HL-60 (cell line): ENCODE measurements at regions not wholly inside any gene's neighbourhood (a gene's known extent, or its start where the extent isn't known, plus 50 kb on each side); places are given as distances from the start of the nearest gene placed in this dataset.

Experiments
- CTCF ChIP-seq: IDR thresholded peaks from one replicate; pipeline ENCODE4 v1.5.1; 2011; ENCODE audit warnings: low read length, control low read depth, inconsistent platforms; ENCODE audit not compliant: insufficient read depth
- GABPA ChIP-seq: IDR thresholded peaks from 2 replicates; pipeline ENCODE4 v1.6.1; 2012; ENCODE audit warnings: low read depth
- POLR2AphosphoS5 ChIP-seq: IDR thresholded peaks from 2 replicates; pipeline ENCODE4 v1.6.1; 2012; ENCODE audit warnings: low read depth
- TF ChIP-seq, protein P1 (sequence below): IDR thresholded peaks from 2 replicates; pipeline ENCODE4 v1.6.1; 2012; ENCODE audit warnings: low read depth; ENCODE audit not compliant: insufficient replicate concordance

GRCh38 chr9:75570538-75570937 lies 319.9 kb upstream of the PCSK5 start:
- TF ChIP-seq CTCF (no peak), POLR2AphosphoS5 (no peak), GABPA (no peak)
- TF ChIP-seq, protein P1, sequence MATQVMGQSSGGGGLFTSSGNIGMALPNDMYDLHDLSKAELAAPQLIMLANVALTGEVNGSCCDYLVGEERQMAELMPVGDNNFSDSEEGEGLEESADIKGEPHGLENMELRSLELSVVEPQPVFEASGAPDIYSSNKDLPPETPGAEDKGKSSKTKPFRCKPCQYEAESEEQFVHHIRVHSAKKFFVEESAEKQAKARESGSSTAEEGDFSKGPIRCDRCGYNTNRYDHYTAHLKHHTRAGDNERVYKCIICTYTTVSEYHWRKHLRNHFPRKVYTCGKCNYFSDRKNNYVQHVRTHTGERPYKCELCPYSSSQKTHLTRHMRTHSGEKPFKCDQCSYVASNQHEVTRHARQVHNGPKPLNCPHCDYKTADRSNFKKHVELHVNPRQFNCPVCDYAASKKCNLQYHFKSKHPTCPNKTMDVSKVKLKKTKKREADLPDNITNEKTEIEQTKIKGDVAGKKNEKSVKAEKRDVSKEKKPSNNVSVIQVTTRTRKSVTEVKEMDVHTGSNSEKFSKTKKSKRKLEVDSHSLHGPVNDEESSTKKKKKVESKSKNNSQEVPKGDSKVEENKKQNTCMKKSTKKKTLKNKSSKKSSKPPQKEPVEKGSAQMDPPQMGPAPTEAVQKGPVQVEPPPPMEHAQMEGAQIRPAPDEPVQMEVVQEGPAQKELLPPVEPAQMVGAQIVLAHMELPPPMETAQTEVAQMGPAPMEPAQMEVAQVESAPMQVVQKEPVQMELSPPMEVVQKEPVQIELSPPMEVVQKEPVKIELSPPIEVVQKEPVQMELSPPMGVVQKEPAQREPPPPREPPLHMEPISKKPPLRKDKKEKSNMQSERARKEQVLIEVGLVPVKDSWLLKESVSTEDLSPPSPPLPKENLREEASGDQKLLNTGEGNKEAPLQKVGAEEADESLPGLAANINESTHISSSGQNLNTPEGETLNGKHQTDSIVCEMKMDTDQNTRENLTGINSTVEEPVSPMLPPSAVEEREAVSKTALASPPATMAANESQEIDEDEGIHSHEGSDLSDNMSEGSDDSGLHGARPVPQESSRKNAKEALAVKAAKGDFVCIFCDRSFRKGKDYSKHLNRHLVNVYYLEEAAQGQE: no peak
